SKM-1 treated with dmso at 0.1 percent for 144 hours (cell line): ENCODE measurements at regions not wholly inside any gene's neighbourhood (a gene's known extent, or its start where the extent isn't known, plus 50 kb on each side); places are given as distances from the start of the nearest gene placed in this dataset.

ENCODE experiments used
- DNase-seq: peaks from one replicate; lab custom pipeline; 2025; ENCODE audit not compliant: unreplicated experiment; lab: John Stamatoyannopoulos, UW

DNA sequence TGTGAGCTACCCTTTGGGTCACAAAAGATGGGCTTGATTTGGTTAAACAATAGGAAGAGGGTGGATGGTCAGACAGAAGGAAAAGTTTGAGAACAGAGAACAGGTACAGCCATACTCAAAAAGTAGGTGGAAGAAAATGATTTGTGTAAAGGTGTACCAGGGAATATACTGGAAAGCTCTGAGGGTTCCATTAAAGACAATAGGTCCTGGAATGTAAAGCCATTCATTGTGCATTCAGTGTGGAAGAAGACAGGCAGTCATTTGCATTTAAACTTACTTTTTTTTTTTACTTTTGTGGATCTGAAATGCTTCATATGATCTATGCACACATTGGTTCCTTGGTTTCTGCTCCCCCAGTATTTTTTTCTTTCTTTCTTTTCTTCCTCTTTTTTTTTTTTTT, 581.4 kb upstream of the PIK3C3 start:
- no peak for DNase-seq

GRCh38 chr18:41372046-41372665, 582.9 kb upstream of the PIK3C3 start:
- no peak for DNase-seq

DNA sequence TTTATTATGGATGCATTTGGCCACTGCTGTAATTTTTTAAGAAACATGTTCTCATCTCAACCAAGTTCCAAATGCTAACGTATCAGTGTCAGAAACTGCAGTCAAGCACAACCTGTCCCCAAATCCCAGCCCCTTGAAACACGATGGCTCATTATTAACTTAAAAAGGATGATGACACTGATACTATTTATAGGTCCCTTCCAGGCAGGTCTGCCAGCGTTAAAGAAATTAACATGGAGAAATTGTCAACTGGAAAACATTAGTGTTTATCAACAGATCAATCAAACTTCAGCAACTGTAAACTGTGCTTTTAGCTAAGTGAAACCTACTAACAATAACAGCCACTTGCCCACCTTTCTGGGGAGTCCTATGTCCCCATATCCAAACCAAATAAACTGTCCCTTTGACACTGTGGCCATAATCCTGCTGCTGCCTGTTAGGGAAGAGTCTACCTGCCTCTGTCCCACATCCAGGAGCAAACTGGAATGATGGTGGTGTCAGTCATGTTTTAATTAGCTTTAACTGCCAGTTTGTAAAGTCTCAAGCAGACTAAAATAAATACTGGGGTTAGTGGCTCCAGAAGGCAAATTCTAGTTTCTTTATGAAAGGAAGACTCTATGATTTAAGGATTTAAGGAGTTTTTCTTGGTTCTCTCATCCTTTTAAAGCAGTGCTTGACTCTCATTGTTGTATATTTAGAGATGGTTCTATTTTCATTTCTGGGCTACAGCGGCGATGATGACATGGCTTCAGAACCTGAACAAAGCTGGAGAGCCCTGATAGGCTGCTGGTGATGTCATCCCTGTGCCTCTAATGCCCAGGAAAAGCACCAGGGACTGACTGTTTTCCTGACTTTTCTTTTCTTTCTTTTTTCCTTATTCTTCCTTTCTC, 583.6 kb upstream of the PIK3C3 start:
- no peak for DNase-seq

DNA sequence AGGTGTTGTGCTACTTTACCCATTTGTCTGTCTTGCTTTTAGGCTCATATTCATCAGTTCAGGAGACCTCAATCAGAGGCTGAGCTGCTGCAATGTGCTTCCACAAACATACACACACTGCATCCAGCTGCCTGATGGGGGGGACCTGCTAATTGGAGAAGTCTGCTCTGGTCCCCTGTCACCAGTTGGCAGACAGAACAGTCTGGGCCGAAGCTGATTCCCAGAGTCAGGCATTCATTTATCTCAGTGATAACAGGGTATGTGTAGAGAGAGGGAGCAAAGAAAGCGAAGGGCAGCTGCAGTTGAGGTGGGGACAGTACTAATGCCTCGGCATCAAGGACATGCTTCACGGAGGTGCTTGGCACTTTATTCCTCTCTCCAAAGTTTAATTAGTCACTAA, 584.3 kb upstream of the PIK3C3 start:
- DNase-seq = no peak

- DNase-seq = no peak
Observed at GRCh38 chr18:41357708-41358107, 597.3 kb upstream of the PIK3C3 start.

- no peak for DNase-seq
Observed at GRCh38 chr18:41353777-41354528, 601.1 kb upstream of the PIK3C3 start.

DNA sequence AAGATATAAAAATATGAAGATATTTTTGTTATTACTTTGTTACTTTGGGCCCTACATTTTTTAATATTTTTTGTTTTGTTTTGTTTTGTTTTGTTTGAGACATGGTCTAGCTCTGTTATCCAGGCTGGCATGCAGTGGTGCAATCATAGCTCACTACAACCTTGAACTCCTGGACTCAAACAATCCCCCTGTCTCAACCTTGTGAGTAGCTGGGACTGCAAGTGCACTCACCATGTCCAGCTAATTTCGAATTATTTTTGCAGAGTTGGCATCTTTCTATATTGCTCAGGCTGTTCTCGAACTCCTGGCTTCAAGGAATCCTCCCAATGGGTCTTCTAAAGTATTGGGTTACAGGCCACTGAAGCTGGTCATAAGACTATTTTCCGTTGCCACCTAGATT, 603.6 kb upstream of the PIK3C3 start:
- no peak for DNase-seq

GRCh38 chr18:41347057-41347456, 608.0 kb upstream of the PIK3C3 start:
- no peak for DNase-seq

- no peak for DNase-seq
Observed at GRCh38 chr18:41343808-41344207, 611.2 kb upstream of the PIK3C3 start.

GRCh38 chr18:41338341-41338740, 616.7 kb upstream of the PIK3C3 start:
- DNase-seq = no peak

DNA sequence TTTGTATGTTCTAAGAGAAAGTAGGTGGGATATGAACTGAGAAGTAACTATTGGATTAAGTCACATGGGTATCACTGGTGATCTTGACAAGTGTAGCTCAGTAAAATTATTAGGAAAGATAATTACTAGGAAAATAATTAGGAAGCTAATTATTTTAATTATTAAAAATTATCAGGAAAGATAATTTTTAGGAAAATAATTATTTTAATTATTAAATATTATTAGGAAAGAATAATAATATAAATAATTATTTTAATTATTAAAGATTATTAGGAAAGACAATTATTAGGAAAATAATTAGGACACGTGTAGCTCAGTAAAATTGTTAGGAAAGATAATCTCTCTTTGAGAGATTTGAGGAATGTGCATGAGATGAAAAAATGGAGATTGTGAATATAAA, 623.4 kb upstream of the PIK3C3 start:
- DNase-seq = no peak

DNA sequence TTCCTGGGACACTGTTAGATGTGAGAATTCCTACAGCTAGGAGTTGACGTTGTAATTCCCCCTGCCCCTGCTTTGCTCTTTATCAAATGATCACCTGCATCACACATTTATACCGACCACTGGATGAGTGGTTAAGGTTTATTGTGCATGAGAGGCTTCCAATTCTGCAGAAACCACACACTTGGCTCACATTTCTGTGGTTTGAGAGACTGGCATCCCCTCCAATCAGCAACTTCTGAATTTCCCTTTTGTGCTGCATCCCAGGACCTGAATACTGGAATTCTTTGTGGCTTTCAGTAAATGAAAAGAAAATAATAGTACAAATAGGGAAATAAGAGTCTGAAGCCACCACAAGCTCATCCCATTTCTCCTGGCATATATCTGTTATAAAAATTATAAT, 628.7 kb upstream of the PIK3C3 start:
- DNase-seq = no peak

- no peak for DNase-seq
Observed at GRCh38 chr18:41324934-41325333, 630.1 kb upstream of the PIK3C3 start.

DNA sequence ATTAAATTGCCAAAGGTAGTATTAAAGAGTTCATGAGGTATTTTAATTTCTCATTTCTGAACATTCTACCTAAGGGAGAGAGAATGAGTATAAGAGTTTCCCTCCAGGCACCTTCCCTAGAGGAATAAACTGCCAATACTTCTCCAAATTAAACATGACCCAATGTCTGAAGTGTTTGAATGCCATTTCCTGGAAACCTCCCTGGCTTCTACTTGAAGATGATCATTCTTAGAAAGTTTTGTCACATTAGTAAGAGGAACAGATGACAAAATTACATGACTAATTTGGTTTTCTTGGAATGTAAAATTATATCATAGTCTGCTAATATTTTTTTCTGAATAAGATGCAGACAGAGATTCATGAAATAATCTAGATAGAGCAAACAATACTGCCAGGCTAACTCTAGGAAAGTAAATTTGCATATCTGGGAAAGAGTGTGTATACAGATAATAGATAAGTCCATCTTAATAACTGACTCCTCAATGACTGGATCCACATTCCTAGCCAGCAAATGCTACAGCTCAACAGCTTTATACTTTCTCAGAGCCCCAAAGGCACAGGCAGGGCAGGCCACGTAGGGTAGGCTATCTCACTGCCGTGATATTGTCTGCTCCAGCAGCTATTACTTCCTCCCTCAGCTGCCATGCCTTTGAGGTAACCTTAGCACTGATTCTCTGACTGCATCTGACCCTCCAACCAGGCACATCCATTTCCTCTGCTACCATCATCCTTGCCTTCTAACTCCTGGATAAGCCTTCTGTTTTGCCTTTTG, 630.8 kb upstream of the PIK3C3 start:
- no peak for DNase-seq

- no peak for DNase-seq
Observed at GRCh38 chr18:41323044-41323443, 632.0 kb upstream of the PIK3C3 start.

DNA sequence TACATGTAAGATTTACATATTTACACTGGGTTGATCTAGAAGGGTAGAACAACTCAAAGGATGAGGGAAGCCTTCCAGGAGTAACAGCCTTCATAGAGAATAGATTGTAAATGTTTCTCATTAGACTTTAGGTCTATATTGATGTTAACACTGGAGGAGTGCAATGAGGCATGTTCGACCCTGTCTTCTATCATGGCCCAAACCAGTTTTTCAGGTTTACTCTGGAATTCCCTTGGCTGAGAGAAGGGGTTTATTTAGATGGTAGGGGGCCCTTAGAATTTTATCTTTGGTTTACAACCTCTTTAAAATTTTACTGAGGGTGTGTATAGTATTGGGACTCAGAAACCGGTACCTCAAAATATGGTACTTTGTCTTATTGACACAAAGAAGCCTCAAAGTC, 634.9 kb upstream of the PIK3C3 start:
- no peak for DNase-seq

- no peak for DNase-seq
Observed at GRCh38 chr18:41315134-41315533, 639.9 kb upstream of the PIK3C3 start.

DNA sequence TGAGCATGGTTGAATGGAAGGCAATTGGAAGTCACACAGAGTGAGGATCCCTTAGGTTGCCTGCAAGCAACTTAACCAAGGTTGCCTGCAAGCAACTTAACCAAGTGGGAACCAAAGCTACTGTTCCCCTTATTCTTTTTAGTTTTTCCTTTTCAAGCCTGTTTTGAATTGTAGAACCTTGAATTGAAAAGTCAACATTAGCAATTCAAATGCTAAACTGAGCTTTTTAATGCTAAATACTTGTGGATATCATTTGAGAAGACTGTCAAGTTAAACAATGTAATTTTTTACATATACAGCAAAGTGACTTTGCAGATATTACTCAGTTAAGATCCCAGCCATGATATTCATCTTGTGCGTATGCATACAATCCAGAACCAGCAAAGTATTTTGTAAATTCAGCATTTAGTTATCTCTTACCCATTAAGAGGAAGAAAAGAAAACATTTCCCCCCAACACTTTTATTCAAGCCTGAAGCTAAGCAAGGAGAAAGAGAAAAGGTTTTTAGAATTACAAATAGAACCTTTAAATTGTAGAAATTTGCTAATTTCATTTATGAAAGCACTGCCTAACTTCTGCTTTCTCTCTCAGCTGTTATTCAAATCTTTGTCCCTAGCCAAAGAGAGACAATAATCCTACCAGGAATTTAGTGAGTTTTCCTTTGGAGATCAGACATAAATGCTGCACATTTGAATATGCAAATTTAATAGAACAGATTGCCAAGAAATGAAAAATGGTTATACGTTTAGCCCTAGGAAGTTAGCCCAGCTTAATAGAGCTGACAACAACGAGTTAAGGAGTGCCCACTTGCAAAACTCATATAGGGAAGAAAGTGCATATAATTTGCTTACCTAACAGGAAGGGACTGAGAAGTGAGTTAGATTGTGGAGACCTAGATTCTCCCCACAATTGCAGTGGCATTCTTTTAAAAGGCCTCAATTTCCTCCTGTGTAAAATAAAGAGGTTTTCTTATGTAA, 643.2 kb upstream of the PIK3C3 start:
- DNase-seq = peak; percentile 49

- DNase-seq = no peak
Observed at GRCh38 chr18:41297740-41298139, 657.3 kb upstream of the PIK3C3 start.

DNA sequence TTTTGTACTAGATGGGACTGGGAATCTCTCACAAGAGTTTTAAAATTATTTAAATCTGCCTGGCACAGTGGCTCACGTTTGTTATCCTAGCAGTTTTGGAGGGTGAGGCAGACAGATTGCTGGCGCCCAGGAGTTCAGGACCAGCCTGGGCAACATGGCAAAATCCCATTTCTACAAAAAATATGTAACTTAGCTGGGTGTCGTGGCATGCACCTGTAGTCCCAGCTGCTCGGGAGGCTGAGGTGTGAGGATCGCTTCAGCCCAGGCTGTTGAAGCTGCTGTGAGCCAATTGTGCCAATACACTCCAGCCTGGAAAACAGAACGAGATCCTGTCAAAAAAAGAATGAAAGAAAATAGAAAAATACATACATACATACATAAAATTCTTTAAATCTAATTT, 685.7 kb upstream of the PIK3C3 start:
- DNase-seq = no peak
